HEK293T (cell line): ENCODE measurements at regions not wholly inside any gene's neighbourhood (a gene's known extent, or its start where the extent isn't known, plus 50 kb on each side); places are given as distances from the start of the nearest gene placed in this dataset.

Experiments used
- CTCF ChIA-PET: fragments of 350-600 bp; formaldehyde crosslinking; extraction: SDS; loops from one replicate; lab custom pipeline; 2021; ENCODE audit warnings: antibody characterized with exemption, inconsistent platforms; lab: Yijun Ruan, JAX
- POLR2A ChIA-PET: fragments of 350-600 bp; formaldehyde crosslinking; extraction: SDS; loops from one replicate; lab custom pipeline; 2020; ENCODE audit warnings: antibody characterized with exemption, inconsistent platforms; lab: Yijun Ruan, JAX
- DNase-seq: peaks from one replicate; pipeline ENCODE4 v3.0.0; 2012; ENCODE audit warnings: mixed read lengths; ENCODE audit errors: extremely low spot score
- ARNT ChIP-seq: fragments of 450-650 bp; IDR thresholded peaks from 2 replicates; pipeline ENCODE4 v1.6.1; 2017; ENCODE audit warnings: mild to moderate bottlenecking
- BHLHE40 ChIP-seq: fragments of 450-650 bp; IDR thresholded peaks from 2 replicates; pipeline ENCODE4 v1.6.1; 2016; ENCODE audit warnings: mild to moderate bottlenecking, moderate library complexity, borderline replicate concordance
- CTBP1 ChIP-seq: fragments of 450-650 bp; IDR thresholded peaks from 2 replicates; pipeline ENCODE4 v1.6.1; 2016; ENCODE audit warnings: borderline replicate concordance
- ELF4 ChIP-seq: fragments of 450-650 bp; IDR thresholded peaks from 2 replicates; pipeline ENCODE4 v1.6.1; 2017; ENCODE audit warnings: antibody characterized with exemption
- FOXA1 ChIP-seq: fragments of 450-650 bp; IDR thresholded peaks from 2 replicates; pipeline ENCODE4 v1.6.1; 2016; ENCODE audit warnings: mild to moderate bottlenecking
- FOXK2 ChIP-seq: fragments of 450-650 bp; IDR thresholded peaks from 2 replicates; pipeline ENCODE4 v1.6.1; 2016; ENCODE audit warnings: mild to moderate bottlenecking
- FOXM1 ChIP-seq: fragments of 450-650 bp; IDR thresholded peaks from 2 replicates; pipeline ENCODE4 v1.6.1; 2017; ENCODE audit warnings: mild to moderate bottlenecking, borderline replicate concordance
- HDGF ChIP-seq: fragments of 450-650 bp; IDR thresholded peaks from 2 replicates; pipeline ENCODE4 v1.6.1; 2017; ENCODE audit warnings: antibody characterized with exemption, borderline replicate concordance
- L3MBTL2 ChIP-seq: fragments of 450-650 bp; conservative IDR thresholded peaks from 2 replicates; pipeline ENCODE4 v1.6.1; 2016; ENCODE audit warnings: mild to moderate bottlenecking
- LEF1 ChIP-seq: fragments of 450-650 bp; IDR thresholded peaks from 2 replicates; pipeline ENCODE4 v1.6.1; 2017; ENCODE audit warnings: mild to moderate bottlenecking, borderline replicate concordance
- NFRKB ChIP-seq: fragments of 450-650 bp; IDR thresholded peaks from 2 replicates; pipeline ENCODE4 v1.6.1; 2016; ENCODE audit warnings: mild to moderate bottlenecking, moderate library complexity
- SP1 ChIP-seq: fragments of 450-650 bp; IDR thresholded peaks from 2 replicates; pipeline ENCODE4 v1.6.1; 2017
- SUZ12 ChIP-seq: fragments of 450-650 bp; IDR thresholded peaks from 2 replicates; pipeline ENCODE4 v1.6.1; 2016; ENCODE audit warnings: mild to moderate bottlenecking
- TARDBP ChIP-seq: fragments of 450-650 bp; IDR thresholded peaks from 2 replicates; pipeline ENCODE4 v1.6.1; 2016
- ZNF384 ChIP-seq: fragments of 450-650 bp; IDR thresholded peaks from 2 replicates; pipeline ENCODE4 v1.6.1; 2016
- TF ChIP-seq, protein P1 (sequence below): fragments of 450-650 bp; IDR thresholded peaks from 2 replicates; pipeline ENCODE4 v1.6.1; 2016

DNA sequence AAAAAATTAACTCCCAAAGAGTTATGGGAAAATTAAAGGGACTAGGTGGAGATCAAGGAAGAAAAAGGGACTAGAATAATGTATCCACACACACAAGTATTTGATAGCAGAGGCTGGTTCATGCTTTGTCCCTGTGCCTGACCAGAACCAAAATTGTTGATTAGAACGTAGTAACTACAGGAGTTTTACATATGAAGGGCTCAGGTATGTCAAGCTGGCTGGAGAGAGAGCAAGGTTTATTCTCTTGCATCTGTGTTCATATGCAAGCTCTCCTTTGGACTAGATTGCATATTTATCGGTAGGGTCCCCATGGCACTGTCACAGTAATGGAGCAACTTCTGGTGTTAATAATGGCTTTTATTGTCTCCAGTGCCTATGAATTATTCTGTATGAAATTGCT, 239.9 kb upstream of the TRPM3 start:
- POLR2A ChIA-PET = no interaction called here
- DNase-seq = no peak
- TF ChIP-seq, protein P1, sequence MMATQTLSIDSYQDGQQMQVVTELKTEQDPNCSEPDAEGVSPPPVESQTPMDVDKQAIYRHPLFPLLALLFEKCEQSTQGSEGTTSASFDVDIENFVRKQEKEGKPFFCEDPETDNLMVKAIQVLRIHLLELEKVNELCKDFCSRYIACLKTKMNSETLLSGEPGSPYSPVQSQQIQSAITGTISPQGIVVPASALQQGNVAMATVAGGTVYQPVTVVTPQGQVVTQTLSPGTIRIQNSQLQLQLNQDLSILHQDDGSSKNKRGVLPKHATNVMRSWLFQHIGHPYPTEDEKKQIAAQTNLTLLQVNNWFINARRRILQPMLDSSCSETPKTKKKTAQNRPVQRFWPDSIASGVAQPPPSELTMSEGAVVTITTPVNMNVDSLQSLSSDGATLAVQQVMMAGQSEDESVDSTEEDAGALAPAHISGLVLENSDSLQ = no peak
- TF ChIP-seq ELF4 = no peak
- TF ChIP-seq CTBP1 = no peak
- no peak for TF ChIP-seq NFRKB
- no peak for TF ChIP-seq HDGF
- TF ChIP-seq FOXK2 = no peak
- TF ChIP-seq LEF1 = no peak
- no peak for TF ChIP-seq ZNF384
- no peak for TF ChIP-seq TARDBP
- TF ChIP-seq L3MBTL2 = no peak
- no peak for TF ChIP-seq SUZ12
- no peak for TF ChIP-seq BHLHE40
- no peak for TF ChIP-seq SP1
- CTCF ChIA-PET = no interaction called here

DNA sequence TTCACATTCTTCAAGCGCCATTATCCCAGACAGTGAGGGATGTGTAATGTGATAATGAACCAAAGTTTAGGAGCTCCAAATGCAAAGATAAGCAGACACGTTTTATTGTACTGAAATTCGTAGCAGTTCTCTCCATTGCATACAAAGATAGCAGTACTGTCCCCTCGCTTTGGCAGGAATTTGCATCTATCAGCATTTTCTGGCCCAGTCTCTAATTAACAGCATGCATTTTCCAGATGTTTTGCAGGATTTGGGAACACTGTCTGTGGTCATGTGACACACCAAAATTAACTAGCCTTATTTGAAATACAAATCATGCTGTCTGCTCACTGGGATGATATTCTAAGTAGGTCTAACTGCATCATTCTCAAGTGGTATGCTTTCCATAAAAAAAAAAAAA, 235.9 kb upstream of the TRPM3 start:
- ChIA-PET POLR2A (no interaction called here), CTCF (no interaction called here)
- TF ChIP-seq L3MBTL2 = no peak
- no peak for TF ChIP-seq BHLHE40
- TF ChIP-seq TARDBP = no peak
- TF ChIP-seq LEF1 = no peak
- TF ChIP-seq SP1 = no peak
- TF ChIP-seq ZNF384 = no peak
- TF ChIP-seq ARNT = no peak
- no peak for TF ChIP-seq CTBP1
- TF ChIP-seq, protein P1 = no peak
- no peak for TF ChIP-seq NFRKB
- TF ChIP-seq FOXM1 = no peak
- TF ChIP-seq SUZ12 = no peak
- TF ChIP-seq FOXK2 = no peak
- no peak for DNase-seq

DNA sequence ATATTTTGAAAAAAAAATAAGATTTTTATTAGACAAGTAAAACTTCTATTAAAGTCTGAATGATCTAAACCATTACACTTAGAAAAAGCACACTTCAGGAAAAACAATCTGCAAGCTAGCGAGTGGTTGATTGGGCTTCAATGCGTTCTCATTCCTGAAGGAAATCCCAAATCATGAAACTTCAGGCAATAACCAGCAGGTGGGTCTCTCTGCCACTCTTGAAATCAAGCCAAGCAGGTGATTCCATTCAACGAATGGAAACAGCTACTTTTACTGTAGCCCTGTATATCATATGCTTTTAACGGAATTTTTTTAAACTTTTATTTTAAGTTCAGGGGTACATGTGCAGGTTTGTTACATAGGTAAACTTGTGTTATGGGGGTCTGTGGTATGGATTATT, 234.5 kb upstream of the TRPM3 start:
- TF ChIP-seq CTBP1 (no peak), FOXM1 (no peak), FOXA1 (no peak), ZNF384 (no peak), L3MBTL2 (no peak), TARDBP (no peak), BHLHE40 (no peak), SUZ12 (no peak), LEF1 (no peak), SP1 (no peak), NFRKB (no peak), FOXK2 (no peak), ELF4 (no peak), HDGF (no peak), ARNT (no peak)
- TF ChIP-seq, protein P1 = no peak
- CTCF ChIA-PET = no interaction called here
- DNase-seq = no peak
- POLR2A ChIA-PET = no interaction called here

DNA sequence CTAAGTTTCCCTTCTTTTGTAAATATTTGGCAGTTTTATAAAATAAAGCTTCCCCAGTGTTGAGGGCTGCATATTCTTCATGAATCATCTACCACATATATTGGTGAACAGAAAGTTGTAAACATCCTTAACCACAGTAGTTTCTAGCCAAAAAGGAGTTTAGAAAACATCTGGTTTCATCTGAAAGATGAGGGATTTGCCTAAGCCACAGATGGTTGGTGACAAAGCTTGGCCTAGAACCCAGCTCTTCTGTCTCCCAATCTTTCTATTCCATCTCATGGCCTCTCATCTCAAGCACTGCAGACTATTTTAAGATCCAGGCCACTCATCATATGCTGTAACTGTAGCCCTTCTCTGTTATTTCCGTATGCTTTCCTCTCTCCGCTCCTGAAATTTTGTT, 232.3 kb upstream of the TRPM3 start:
- CTCF ChIA-PET = no interaction called here
- DNase-seq = no peak
- TF ChIP-seq SUZ12 = no peak
- no peak for TF ChIP-seq LEF1
- TF ChIP-seq ZNF384 = no peak
- TF ChIP-seq FOXK2 = no peak
- no peak for TF ChIP-seq ELF4
- TF ChIP-seq ARNT = no peak
- no peak for TF ChIP-seq BHLHE40
- TF ChIP-seq TARDBP = no peak
- no peak for TF ChIP-seq NFRKB
- TF ChIP-seq SP1 = no peak
- no peak for TF ChIP-seq HDGF
- TF ChIP-seq, protein P1 = no peak
- POLR2A ChIA-PET = no interaction called here

DNA sequence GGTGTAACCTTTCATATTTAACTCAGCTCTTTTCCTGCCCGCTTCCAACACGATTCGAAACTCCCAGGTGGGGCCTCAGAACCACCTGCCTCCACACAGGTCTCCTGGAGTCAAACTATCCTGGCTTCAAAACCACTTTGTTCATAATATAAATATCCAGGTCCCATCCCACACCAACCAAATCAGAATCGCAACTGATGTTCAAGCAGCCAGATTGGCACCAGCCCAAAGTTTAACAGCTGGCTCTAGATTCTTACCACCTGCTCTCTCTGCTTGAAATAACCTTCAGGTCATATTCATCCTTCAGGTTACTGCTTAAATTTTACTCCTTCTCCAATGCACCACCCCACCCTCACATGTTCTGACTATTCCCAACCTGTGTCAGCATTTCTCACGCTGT, 231.4 kb upstream of the TRPM3 start:
- CTCF ChIA-PET = no interaction called here
- POLR2A ChIA-PET = no interaction called here
- no peak for TF ChIP-seq FOXK2
- no peak for TF ChIP-seq HDGF
- no peak for TF ChIP-seq NFRKB
- no peak for TF ChIP-seq FOXM1
- TF ChIP-seq BHLHE40 = no peak
- TF ChIP-seq, protein P1 = no peak
- TF ChIP-seq FOXA1 = no peak
- no peak for TF ChIP-seq TARDBP
- DNase-seq = no peak
